Renal cortical epithelial cell (primary cell): ENCODE measurements at regions not wholly inside any gene's neighbourhood (a gene's known extent, or its start where the extent isn't known, plus 50 kb on each side); places are given as distances from the start of the nearest gene placed in this dataset.

Experiments
- DNase-seq: peaks from one replicate; pipeline ENCODE4 v3.0.0-alpha.2; 2011; ENCODE audit warnings: low read depth

GRCh38 chr17:33475594-33475993 is 182.5 kb upstream of the ASIC2 start:
- DNase-seq: no peak

GRCh38 chr17:33481652-33482051 is 188.6 kb upstream of the ASIC2 start:
- DNase-seq: no peak

GRCh38 chr17:33482636-33483035 is 189.5 kb upstream of the ASIC2 start:
- DNase-seq: no peak

- DNase-seq: no peak
Observed at GRCh38 chr17:33484559-33484958, 191.5 kb upstream of the ASIC2 start.

- DNase-seq: no peak
Observed at GRCh38 chr17:33486135-33486885, 193.2 kb upstream of the ASIC2 start.

- no peak for DNase-seq
Observed at GRCh38 chr17:33487187-33487879, 194.2 kb upstream of the ASIC2 start.

- DNase-seq: no peak
Observed at GRCh38 chr17:33491871-33492481, 198.9 kb upstream of the ASIC2 start.

GRCh38 chr17:33492731-33493265 is 199.7 kb upstream of the ASIC2 start:
- peak; percentile 27 for DNase-seq

GRCh38 chr17:33493566-33493965 is 200.5 kb upstream of the ASIC2 start:
- no peak for DNase-seq

GRCh38 chr17:33494151-33494550 is 201.1 kb upstream of the ASIC2 start:
- peak; percentile 92 for DNase-seq

- DNase-seq: no peak
Observed at GRCh38 chr17:33497623-33498022, 204.5 kb upstream of the ASIC2 start.

GRCh38 chr17:33498069-33498468 is 205.0 kb upstream of the ASIC2 start:
- peak; percentile 78 for DNase-seq

- no peak for DNase-seq
Observed at GRCh38 chr17:33499040-33499439, 205.9 kb upstream of the ASIC2 start.

GRCh38 chr17:33500151-33500550 is 207.1 kb upstream of the ASIC2 start:
- no peak for DNase-seq

- DNase-seq: no peak
Observed at GRCh38 chr17:33501185-33501584, 208.1 kb upstream of the ASIC2 start.

- no peak for DNase-seq
Observed at GRCh38 chr17:33504571-33504970, 211.5 kb upstream of the ASIC2 start.

GRCh38 chr17:33506889-33507650 is 214.0 kb upstream of the ASIC2 start:
- no peak for DNase-seq

GRCh38 chr17:33508215-33508614 is 215.1 kb upstream of the ASIC2 start:
- no peak for DNase-seq

- DNase-seq: no peak
Observed at GRCh38 chr17:33509331-33509730, 216.2 kb upstream of the ASIC2 start.

GRCh38 chr17:33511670-33512069 is 218.6 kb upstream of the ASIC2 start:
- DNase-seq: no peak

GRCh38 chr17:33512113-33512512 is 219.0 kb upstream of the ASIC2 start:
- no peak for DNase-seq

- no peak for DNase-seq
Observed at GRCh38 chr17:33513769-33514168, 220.7 kb upstream of the ASIC2 start.
